Breast epithelium (tissue), 4 donors: ENCODE measurements at regions not wholly inside any gene's neighbourhood (a gene's known extent, or its start where the extent isn't known, plus 50 kb on each side); places are given as distances from the start of the nearest gene placed in this dataset.

Source experiments
- DNase-seq, 2 donors: peaks; one replicate each; pipeline ENCODE4 v3.0.0-alpha.2; 2019; ENCODE audit warnings: low spot score in 2 of 2
- H3K27ac ChIP-seq, 2 donors: fragments of 200-600 bp; sonication (generic) in 1 of 2; one replicate each; pipeline ENCODE4 v1.5.1; 2016 to 2019; ENCODE audit warnings: mild to moderate bottlenecking in 1 of 2
- H3K27me3 ChIP-seq, 2 donors: fragments of 200-600 bp; sonication (generic) in 1 of 2; one replicate each; pipeline versions ENCODE4 v1.5.1 to v1.6.0; 2017 to 2019; ENCODE audit warnings: control low read depth in 1 of 2, mild to moderate bottlenecking in 1 of 2
- H3K36me3 ChIP-seq: fragments of 200-600 bp; one replicate; pipeline ENCODE4 v1.5.1; 2019
- H3K4me1 ChIP-seq, 2 donors: fragments of 200-600 bp; sonication (generic); one replicate each; pipeline ENCODE4 v1.5.1; 2016 to 2019; ENCODE audit warnings: control low read depth in 1 of 2
- H3K4me3 ChIP-seq, 3 donors: fragments of 200-600 bp; sonication (generic); 1 replicate in 2 of 3; 2 replicates in 1 of 3; pipeline ENCODE4 v1.5.1; 2016 to 2019; ENCODE audit warnings: mild to moderate bottlenecking in 3 of 3, moderate library complexity in 2 of 3
- H3K9me3 ChIP-seq, 2 donors: fragments of 200-600 bp; sonication (generic) in 1 of 2; one replicate each; pipeline ENCODE4 v1.5.1; 2016 to 2019; ENCODE audit warnings: control low read depth in 1 of 2
- POLR2A ChIP-seq: fragments of 450-650 bp; IDR thresholded peaks from one replicate; pipeline ENCODE4 v1.6.1; 2016; ENCODE audit warnings: antibody characterized with exemption, mild to moderate bottlenecking, moderate library complexity
- POLR2AphosphoS5 ChIP-seq, 3 donors: sonication (generic); formaldehyde crosslinking; IDR thresholded peaks; one replicate each; pipeline ENCODE4 v1.6.1; 2017; ENCODE audit warnings: antibody characterized with exemption in 3 of 3
- intact Hi-C: fragments of 100-400 bp; cut with DNase I; formaldehyde crosslinking; loops from one replicate; pipeline ENCODE4 v1.15.1; 2023; ENCODE audit warnings: low total_unique reads
- TF ChIP-seq, protein P1 (sequence below), 3 donors: fragments of 450-650 bp; IDR thresholded peaks; one replicate each; pipeline ENCODE4 v1.5.1; 2016 to 2017; ENCODE audit warnings: antibody characterized with exemption in 3 of 3, mild to moderate bottlenecking in 3 of 3, moderate library complexity in 3 of 3

DNA sequence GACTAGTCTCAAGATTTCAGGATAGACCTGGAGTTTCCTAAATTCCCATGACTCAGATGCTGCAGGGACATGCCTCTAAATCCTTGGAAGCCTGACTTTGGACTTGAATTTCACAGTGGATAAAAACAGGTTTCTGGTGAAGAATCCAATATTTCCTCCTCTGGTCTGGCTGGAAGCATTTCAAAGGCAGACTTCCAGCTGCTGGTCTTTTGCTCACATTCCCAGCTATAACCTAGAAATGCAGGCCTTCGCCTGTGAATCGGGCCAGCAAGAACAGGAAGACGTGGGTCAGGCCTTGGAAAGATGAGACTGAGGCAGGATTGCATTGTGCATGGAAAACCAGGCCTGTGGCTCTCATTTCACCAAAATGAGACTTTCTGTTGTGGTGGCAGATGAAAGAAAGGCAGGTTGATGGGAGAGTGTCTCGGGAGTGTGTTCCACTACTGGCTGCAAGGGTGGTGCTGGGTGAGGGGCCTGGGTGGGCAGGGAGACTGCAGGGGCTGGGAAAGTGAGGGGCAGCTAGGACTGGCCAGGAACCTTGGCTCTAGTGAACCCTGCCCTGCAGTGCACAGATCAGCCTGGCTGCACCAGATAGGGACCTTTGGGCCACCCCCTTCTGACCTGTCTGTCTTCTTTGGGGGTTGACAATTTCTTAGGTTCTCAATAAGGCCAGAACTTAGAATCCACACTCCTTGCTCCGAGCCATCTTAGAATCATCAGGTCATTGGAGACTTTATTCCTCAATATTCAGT lies 488.8 kb upstream of the MKI67 start:
- no peaks in the 10 kb centered on the region for H3K27me3 ChIP-seq
- intact Hi-C loops, result no loop called here
- no peak for DNase-seq
- no peaks in the 10 kb centered on the region for H3K9me3 ChIP-seq
- H3K4me1 ChIP-seq, result no peaks in the 10 kb centered on the region
- no peak overlapping the region for H3K27ac ChIP-seq
- no peak overlapping the region for H3K4me3 ChIP-seq
- no peaks in the 10 kb centered on the region for H3K36me3 ChIP-seq
- TF ChIP-seq, protein P1, sequence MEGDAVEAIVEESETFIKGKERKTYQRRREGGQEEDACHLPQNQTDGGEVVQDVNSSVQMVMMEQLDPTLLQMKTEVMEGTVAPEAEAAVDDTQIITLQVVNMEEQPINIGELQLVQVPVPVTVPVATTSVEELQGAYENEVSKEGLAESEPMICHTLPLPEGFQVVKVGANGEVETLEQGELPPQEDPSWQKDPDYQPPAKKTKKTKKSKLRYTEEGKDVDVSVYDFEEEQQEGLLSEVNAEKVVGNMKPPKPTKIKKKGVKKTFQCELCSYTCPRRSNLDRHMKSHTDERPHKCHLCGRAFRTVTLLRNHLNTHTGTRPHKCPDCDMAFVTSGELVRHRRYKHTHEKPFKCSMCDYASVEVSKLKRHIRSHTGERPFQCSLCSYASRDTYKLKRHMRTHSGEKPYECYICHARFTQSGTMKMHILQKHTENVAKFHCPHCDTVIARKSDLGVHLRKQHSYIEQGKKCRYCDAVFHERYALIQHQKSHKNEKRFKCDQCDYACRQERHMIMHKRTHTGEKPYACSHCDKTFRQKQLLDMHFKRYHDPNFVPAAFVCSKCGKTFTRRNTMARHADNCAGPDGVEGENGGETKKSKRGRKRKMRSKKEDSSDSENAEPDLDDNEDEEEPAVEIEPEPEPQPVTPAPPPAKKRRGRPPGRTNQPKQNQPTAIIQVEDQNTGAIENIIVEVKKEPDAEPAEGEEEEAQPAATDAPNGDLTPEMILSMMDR (IDR thresholded peaks at IDR 0.05), result no peak
- no peak for TF ChIP-seq POLR2A
- TF ChIP-seq POLR2AphosphoS5 (IDR thresholded peaks at IDR 0.05), result no peak

DNA sequence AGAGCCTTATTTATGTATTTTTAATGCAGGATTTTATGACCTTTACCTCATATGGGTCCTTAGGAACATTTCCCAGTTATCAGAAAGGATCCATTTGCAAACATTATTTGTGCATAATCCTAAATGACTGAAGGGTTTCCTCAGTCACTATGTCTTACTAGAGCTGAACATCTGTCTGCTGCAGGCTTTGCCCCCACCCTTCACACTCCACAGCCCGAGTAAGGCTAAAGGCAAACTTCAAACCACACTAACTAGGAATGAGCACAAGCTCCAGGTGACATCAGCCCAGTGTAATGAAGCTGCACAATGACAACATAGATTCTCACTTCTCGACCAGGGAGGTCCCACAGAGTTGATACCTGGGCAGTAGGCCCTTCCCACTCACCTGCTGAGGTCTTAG lies 491.3 kb upstream of the MKI67 start:
- Histone ChIP-seq H3K27ac (no peak overlapping the region), H3K27me3 (no peaks in the 10 kb centered on the region), H3K9me3 (no peaks in the 10 kb centered on the region), H3K4me3 (no peak overlapping the region), H3K36me3 (no peaks in the 10 kb centered on the region), H3K4me1 (no peaks in the 10 kb centered on the region)
- no peak for DNase-seq
- TF ChIP-seq POLR2A (no peak), POLR2AphosphoS5 (IDR thresholded peaks at IDR 0.05) (no peak)
- TF ChIP-seq, protein P1 (IDR thresholded peaks at IDR 0.05), result no peak
- intact Hi-C loops, result no loop called here

DNA sequence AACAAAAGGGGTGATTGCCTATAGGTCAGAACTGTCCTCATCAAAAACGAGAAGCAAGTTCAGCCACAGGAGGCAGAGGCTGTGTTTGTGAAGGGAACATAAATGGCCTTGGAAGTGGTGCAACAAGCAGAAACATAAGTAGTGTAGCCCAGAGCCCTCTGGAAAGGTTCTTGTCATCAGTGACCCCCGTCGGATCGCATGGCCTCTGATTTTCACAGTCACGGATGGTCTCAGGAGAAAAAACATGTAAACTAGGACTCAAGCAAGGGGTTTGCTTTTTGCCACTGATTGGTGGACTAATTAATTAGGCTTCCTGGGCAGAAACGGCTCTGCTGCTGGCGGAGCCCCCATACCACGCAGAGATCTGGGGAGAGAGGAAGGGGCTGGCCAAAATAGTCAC lies 496.5 kb upstream of the MKI67 start:
- no peaks in the 10 kb centered on the region for H3K27me3 ChIP-seq
- no peak overlapping the region for H3K4me3 ChIP-seq
- TF ChIP-seq POLR2AphosphoS5 (IDR thresholded peaks at IDR 0.05) (no peak), POLR2A (no peak)
- TF ChIP-seq, protein P1 (IDR thresholded peaks at IDR 0.05), result no peak
- H3K27ac ChIP-seq, result no peak overlapping the region
- no peaks in the 10 kb centered on the region for H3K4me1 ChIP-seq
- DNase-seq, result no peak
- no peaks in the 10 kb centered on the region for H3K36me3 ChIP-seq
- H3K9me3 ChIP-seq, result no peaks in the 10 kb centered on the region
- intact Hi-C loops, result no loop called here

DNA sequence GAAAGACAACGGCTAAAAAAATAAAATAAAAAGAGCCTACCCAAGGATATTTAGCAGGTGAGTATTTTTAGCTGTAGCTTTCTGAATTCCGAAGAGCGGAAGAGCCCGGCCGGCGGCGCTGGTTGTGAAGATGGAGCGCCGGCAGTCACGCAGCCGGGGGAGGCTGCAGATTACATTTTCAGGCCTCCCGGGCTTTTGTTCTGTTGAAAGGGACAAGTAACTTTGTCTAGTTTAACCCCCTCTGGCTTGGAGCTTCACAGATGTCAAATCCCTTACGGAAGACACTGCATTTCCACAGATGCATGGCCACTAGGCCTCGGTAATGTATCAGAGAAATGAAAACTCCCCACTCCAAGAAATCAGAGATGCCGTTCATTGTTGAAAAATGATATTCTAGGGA lies 497.6 kb upstream of the MKI67 start:
- no peak overlapping the region for H3K27ac ChIP-seq
- no peaks in the 10 kb centered on the region for H3K27me3 ChIP-seq
- H3K4me3 ChIP-seq, result no peak overlapping the region
- TF ChIP-seq POLR2AphosphoS5 (IDR thresholded peaks at IDR 0.05) (no peak), POLR2A (no peak)
- TF ChIP-seq, protein P1 (IDR thresholded peaks at IDR 0.05), result no peak
- no peaks in the 10 kb centered on the region for H3K9me3 ChIP-seq
- no peak for DNase-seq
- H3K36me3 ChIP-seq, result no peaks in the 10 kb centered on the region
- no peaks in the 10 kb centered on the region for H3K4me1 ChIP-seq
- intact Hi-C loops, result no loop called here

DNA sequence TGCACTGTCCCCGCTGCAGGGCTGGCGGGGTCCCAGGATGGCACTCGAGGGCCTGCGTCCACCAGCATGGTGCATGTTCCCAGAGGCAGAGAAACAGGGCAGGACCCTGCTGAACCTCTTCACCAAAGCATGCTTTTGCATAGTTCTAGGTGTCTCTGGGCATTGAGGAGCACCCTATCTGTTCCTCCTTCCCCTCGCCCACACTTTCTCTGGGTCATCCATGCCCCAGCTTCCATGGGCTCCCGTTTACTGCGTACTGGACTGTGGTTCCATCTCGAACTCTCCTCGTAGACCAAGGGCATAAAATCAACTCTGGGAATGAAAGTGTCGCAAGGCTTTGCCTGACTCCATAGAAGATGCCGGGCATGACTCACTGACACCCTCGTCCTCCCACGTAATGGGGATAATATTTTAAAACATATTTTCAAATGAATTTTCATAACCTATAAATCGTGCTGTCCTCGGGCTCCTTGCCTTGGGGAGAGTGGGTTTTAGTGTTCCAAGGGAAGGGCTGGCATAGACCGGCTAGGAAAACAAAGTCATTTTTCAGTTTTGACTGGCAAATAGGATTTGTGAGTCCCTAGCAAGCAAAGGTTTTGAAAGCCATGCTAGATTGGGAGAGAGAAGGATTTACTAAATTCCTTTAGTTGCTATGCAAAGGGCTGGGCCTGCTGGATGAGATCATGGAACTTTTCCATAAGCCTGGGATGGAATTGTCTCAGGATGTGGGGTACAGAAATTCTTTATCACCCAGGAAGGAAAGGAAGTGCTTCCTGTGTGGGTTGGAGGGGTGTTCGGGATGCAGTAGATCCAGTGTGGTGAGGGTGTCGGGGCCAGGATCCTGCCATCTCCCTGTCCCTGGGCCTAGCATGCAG lies 498.7 kb upstream of the MKI67 start:
- DNase-seq, result no peak
- Histone ChIP-seq H3K27ac (no peak overlapping the region), H3K4me3 (no peak overlapping the region), H3K36me3 (no peaks in the 10 kb centered on the region), H3K4me1 (no peaks in the 10 kb centered on the region), H3K9me3 (no peaks in the 10 kb centered on the region), H3K27me3 (no peaks in the 10 kb centered on the region)
- intact Hi-C loops, result no loop called here
- no peak for TF ChIP-seq POLR2A
- TF ChIP-seq, protein P1 (IDR thresholded peaks at IDR 0.05), result no peak
- no peak for TF ChIP-seq POLR2AphosphoS5 (IDR thresholded peaks at IDR 0.05)
